Hepatocyte (in vitro differentiated cells): ENCODE measurements at regions not wholly inside any gene's neighbourhood (a gene's known extent, or its start where the extent isn't known, plus 50 kb on each side); places are given as distances from the start of the nearest gene placed in this dataset.
A peak's percentile ranks its signal among the peaks of the same experiment; 100 is the strongest.

Source experiments
- DNase-seq: peaks from one replicate; pipeline ENCODE4 v3.0.0-alpha.2; 2016; ENCODE audit warnings: low spot score
- H2AFZ ChIP-seq: fragments of 200-600 bp; sonication (generic); 2 replicates; pipeline ENCODE4 v1.6.0; 2016; ENCODE audit warnings: antibody characterized with exemption, mild to moderate bottlenecking
- H3K27ac ChIP-seq: fragments of 200-600 bp; sonication (generic); 2 replicates; pipeline ENCODE4 v1.5.1; 2016; ENCODE audit warnings: mild to moderate bottlenecking
- H3K27me3 ChIP-seq: fragments of 200-600 bp; sonication (generic); 2 replicates; pipeline ENCODE4 v1.6.1; 2016
- H3K36me3 ChIP-seq: fragments of 200-600 bp; sonication (generic); replicated peaks from 2 replicates; pipeline ENCODE4 v1.5.1; 2016; ENCODE audit warnings: low read depth; ENCODE audit not compliant: insufficient read depth
- H3K4me1 ChIP-seq: fragments of 200-600 bp; sonication (generic); 2 replicates; pipeline ENCODE4 v1.5.1; 2016; ENCODE audit warnings: mild to moderate bottlenecking, moderate library complexity; ENCODE audit not compliant: insufficient read depth
- H3K4me2 ChIP-seq: fragments of 200-600 bp; sonication (generic); 2 replicates; pipeline ENCODE4 v1.6.0; 2016
- H3K4me3 ChIP-seq: fragments of 200-600 bp; sonication (generic); 2 replicates; pipeline ENCODE4 v1.5.1; 2016; ENCODE audit warnings: mild to moderate bottlenecking
- H3K79me2 ChIP-seq: fragments of 200-600 bp; sonication (generic); 2 replicates; pipeline ENCODE4 v1.6.0; 2017; ENCODE audit warnings: mild to moderate bottlenecking
- H3K9me2 ChIP-seq: fragments of 200-600 bp; sonication (generic); replicated peaks from 2 replicates; pipeline ENCODE4 v1.6.0; 2017; ENCODE audit warnings: mild to moderate bottlenecking; ENCODE audit not compliant: insufficient read depth
- H3K9me3 ChIP-seq: fragments of 200-600 bp; sonication (generic); 2 replicates; pipeline ENCODE4 v1.5.1; 2016; ENCODE audit warnings: low read depth, mild to moderate bottlenecking
- H4K20me1 ChIP-seq: fragments of 200-600 bp; sonication (generic); 2 replicates; pipeline ENCODE4 v1.6.0; 2016; ENCODE audit warnings: mild to moderate bottlenecking; ENCODE audit not compliant: insufficient read depth, poor library complexity, severe bottlenecking
- EZH2 ChIP-seq: fragments of 200-600 bp; sonication (generic); IDR thresholded peaks from 2 replicates; pipeline ENCODE4 v1.6.1; 2016; ENCODE audit warnings: antibody characterized with exemption, mild to moderate bottlenecking, borderline replicate concordance
- EZH2phosphoT487 ChIP-seq: fragments of 200-600 bp; sonication (generic); IDR thresholded peaks from one replicate; pipeline ENCODE4 v1.6.1; 2018; ENCODE audit warnings: antibody characterized with exemption, mild to moderate bottlenecking, low read depth, moderate library complexity; ENCODE audit not compliant: unreplicated experiment, severe bottlenecking
- WGBS: methylation state at CpG from one replicate; pipeline ENCODE4 v1.1.6; 2016; ENCODE audit warnings: low lambda C conversion rate; ENCODE audit errors: missing lambda C conversion rate; 5-methylcytosine and 5-hydroxymethylcytosine counted together
- TF ChIP-seq, protein P1 (sequence below): fragments of 200-600 bp; sonication (generic); IDR thresholded peaks from 2 replicates; pipeline ENCODE4 v1.5.1; 2016; ENCODE audit warnings: antibody characterized with exemption, mild to moderate bottlenecking; ENCODE audit not compliant: poor library complexity

DNA sequence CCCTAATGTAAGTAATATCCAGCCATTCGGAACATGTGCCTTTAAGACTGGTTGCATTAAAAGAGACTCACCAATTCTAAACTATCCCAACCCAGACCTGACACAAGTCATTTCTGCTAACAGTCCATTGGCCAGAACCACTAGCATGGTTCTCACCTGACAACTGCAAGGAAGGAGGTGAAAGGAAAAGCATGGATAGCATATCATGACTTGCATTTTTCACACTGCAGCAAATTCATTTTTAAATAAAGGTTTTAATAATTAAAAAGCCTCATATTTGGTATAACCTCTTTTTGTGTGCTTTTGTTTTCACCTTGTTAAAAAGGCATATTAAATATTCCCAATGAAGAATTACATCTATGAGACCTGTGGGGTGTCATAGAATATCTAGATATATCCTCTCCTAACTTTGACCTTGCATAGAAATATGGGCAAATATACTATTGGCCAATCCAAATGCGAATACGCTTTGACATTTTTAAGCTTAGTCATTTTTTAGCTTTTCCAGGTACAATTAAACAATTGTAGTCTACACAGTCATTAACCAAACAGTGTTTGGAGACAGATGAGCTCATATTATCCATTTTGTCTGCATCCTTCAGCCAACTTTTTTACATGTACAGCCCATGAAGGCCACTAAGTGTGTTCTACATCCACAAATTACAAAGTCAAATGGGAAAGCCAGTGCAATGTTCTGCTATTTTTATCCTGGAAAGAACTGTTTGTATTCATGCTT is 295.3 kb downstream of the PDGFC start:
- no peaks in the 10 kb centered on the region for H3K79me2 ChIP-seq
- H3K4me1 ChIP-seq = no peaks in the 10 kb centered on the region
- DNase-seq = no peak
- no peaks in the 10 kb centered on the region for H3K27me3 ChIP-seq
- H3K4me2 ChIP-seq = no peak overlapping the region
- no peak overlapping the region for H3K27ac ChIP-seq
- H2AFZ ChIP-seq = no peak overlapping the region
- H3K36me3 ChIP-seq = no peaks in the 10 kb centered on the region
- H4K20me1 ChIP-seq = no peaks in the 10 kb centered on the region
- no peak overlapping the region for H3K4me3 ChIP-seq
- no peak for TF ChIP-seq EZH2phosphoT487
- TF ChIP-seq, protein P1, sequence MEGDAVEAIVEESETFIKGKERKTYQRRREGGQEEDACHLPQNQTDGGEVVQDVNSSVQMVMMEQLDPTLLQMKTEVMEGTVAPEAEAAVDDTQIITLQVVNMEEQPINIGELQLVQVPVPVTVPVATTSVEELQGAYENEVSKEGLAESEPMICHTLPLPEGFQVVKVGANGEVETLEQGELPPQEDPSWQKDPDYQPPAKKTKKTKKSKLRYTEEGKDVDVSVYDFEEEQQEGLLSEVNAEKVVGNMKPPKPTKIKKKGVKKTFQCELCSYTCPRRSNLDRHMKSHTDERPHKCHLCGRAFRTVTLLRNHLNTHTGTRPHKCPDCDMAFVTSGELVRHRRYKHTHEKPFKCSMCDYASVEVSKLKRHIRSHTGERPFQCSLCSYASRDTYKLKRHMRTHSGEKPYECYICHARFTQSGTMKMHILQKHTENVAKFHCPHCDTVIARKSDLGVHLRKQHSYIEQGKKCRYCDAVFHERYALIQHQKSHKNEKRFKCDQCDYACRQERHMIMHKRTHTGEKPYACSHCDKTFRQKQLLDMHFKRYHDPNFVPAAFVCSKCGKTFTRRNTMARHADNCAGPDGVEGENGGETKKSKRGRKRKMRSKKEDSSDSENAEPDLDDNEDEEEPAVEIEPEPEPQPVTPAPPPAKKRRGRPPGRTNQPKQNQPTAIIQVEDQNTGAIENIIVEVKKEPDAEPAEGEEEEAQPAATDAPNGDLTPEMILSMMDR = no peak
- TF ChIP-seq EZH2 = no peak
- WGBS = 94% methylated on average over 3 of the region's 3 CpGs
- no peaks in the 10 kb centered on the region for H3K9me3 ChIP-seq
- no peaks in the 10 kb centered on the region for H3K9me2 ChIP-seq

GRCh38 chr4:156673483-156673882 is 298.1 kb downstream of the PDGFC start:
- Histone ChIP-seq H3K27me3 (no peaks in the 10 kb centered on the region), H3K79me2 (no peaks in the 10 kb centered on the region), H3K4me3 (no peak overlapping the region), H3K4me1 (no peaks in the 10 kb centered on the region), H4K20me1 (no peaks in the 10 kb centered on the region), H3K9me2 (no peaks in the 10 kb centered on the region), H3K9me3 (no peaks in the 10 kb centered on the region), H3K27ac (no peak overlapping the region), H3K4me2 (no peak overlapping the region), H2AFZ (no peak overlapping the region), H3K36me3 (no peaks in the 10 kb centered on the region)
- 85% methylated on average over 4 of the region's 4 CpGs for WGBS
- TF ChIP-seq, protein P1 = no peak
- TF ChIP-seq EZH2phosphoT487 (no peak), EZH2 (no peak)
- no peak for DNase-seq

GRCh38 chr4:156672492-156673305 is 298.9 kb downstream of the PDGFC start:
- Histone ChIP-seq H2AFZ (peak overlapping the region; percentile 14), H3K27ac (no peak overlapping the region), H3K4me2 (no peak overlapping the region), H3K27me3 (no peaks in the 10 kb centered on the region), H3K79me2 (no peaks in the 10 kb centered on the region), H3K9me3 (no peaks in the 10 kb centered on the region), H4K20me1 (no peaks in the 10 kb centered on the region), H3K36me3 (no peaks in the 10 kb centered on the region), H3K4me3 (no peak overlapping the region), H3K4me1 (no peaks in the 10 kb centered on the region), H3K9me2 (no peaks in the 10 kb centered on the region)
- no peak for DNase-seq
- WGBS = 63% methylated on average over 6 of the region's 6 CpGs
- no peak for TF ChIP-seq EZH2
- TF ChIP-seq, protein P1 = no peak
- TF ChIP-seq EZH2phosphoT487 = no peak
